GM23338 (cell line): ENCODE measurements at regions not wholly inside any gene's neighbourhood (a gene's known extent, or its start where the extent isn't known, plus 50 kb on each side); places are given as distances from the start of the nearest gene placed in this dataset.

Experiments used
- ATAC-seq: fragments of 200-7000 bp; cut with Tn5 transposase; 3 replicates; pipeline ENCODE4 v1.9.1; 2020
- DNase-seq: peaks from one replicate; pipeline ENCODE4 v3.0.0-alpha.2; 2015; ENCODE audit warnings: low spot score
- H2AFZ ChIP-seq: fragments of 200-600 bp; sonication (generic); 2 replicates; pipeline ENCODE4 v1.8.0; 2016; ENCODE audit warnings: antibody characterized with exemption, mild to moderate bottlenecking, moderate library complexity
- H3F3A ChIP-seq: fragments of 200-600 bp; sonication (generic); replicated peaks from 2 replicates; pipeline ENCODE4 v1.8.0; 2017; ENCODE audit warnings: antibody characterized with exemption, mixed run types, low read depth
- H3K27ac ChIP-seq: fragments of 200-600 bp; sonication (generic); 2 replicates; pipeline ENCODE4 v1.6.1; 2016; ENCODE audit warnings: low read depth
- H3K27me3 ChIP-seq: fragments of 200-600 bp; sonication (generic); 2 replicates; pipeline ENCODE4 v1.8.0; 2016; ENCODE audit warnings: mild to moderate bottlenecking, mixed run types, moderate library complexity; ENCODE audit not compliant: insufficient read depth
- H3K36me3 ChIP-seq: fragments of 200-600 bp; sonication (generic); 2 replicates; pipeline ENCODE4 v1.8.0; 2016; ENCODE audit warnings: mild to moderate bottlenecking; ENCODE audit not compliant: insufficient read depth
- H3K4me1 ChIP-seq: fragments of 200-600 bp; sonication (generic); 2 replicates; pipeline ENCODE4 v1.8.0; 2016; ENCODE audit warnings: mild to moderate bottlenecking, moderate library complexity; ENCODE audit not compliant: insufficient read depth
- H3K4me2 ChIP-seq: fragments of 200-600 bp; sonication (generic); 2 replicates; pipeline ENCODE4 v1.7.1; 2017; ENCODE audit warnings: mixed run types
- H3K4me3 ChIP-seq: fragments of 200-600 bp; sonication (generic); 2 replicates; pipeline ENCODE4 v1.6.1; 2016; ENCODE audit warnings: mixed run types
- H3K79me2 ChIP-seq: fragments of 200-600 bp; sonication (generic); replicated peaks from 2 replicates; pipeline ENCODE4 v1.8.0; 2017; ENCODE audit warnings: mild to moderate bottlenecking; ENCODE audit not compliant: insufficient read depth
- H3K9me2 ChIP-seq: fragments of 200-600 bp; sonication (generic); 2 replicates; pipeline ENCODE4 v1.8.0; 2017; ENCODE audit not compliant: insufficient read depth
- H4K20me1 ChIP-seq: fragments of 200-600 bp; sonication (generic); replicated peaks from 2 replicates; pipeline ENCODE4 v1.8.0; 2017; ENCODE audit warnings: mild to moderate bottlenecking; ENCODE audit not compliant: insufficient read depth
- H3K27ac Mint-ChIP-seq: 2 replicates; pipeline ENCODE4 v1.8.0; 2020; ENCODE audit warnings: inconsistent platforms, mild to moderate bottlenecking, moderate library complexity, mixed read lengths
- H3K27me3 Mint-ChIP-seq: 3 replicates; pipeline ENCODE4 v1.8.0; 2022; ENCODE audit warnings: low read depth, mild to moderate bottlenecking, moderate library complexity, mixed read lengths, inconsistent platforms; ENCODE audit not compliant: insufficient read depth, poor library complexity
- H3K36me3 Mint-ChIP-seq: 3 replicates; pipeline ENCODE4 v1.8.0; 2021; ENCODE audit warnings: low read depth, mild to moderate bottlenecking, inconsistent platforms, moderate library complexity, mixed read lengths
- H3K4me1 Mint-ChIP-seq: 3 replicates; pipeline ENCODE4 v1.8.0; 2020; ENCODE audit warnings: mild to moderate bottlenecking, inconsistent platforms, mixed read lengths
- H3K4me3 Mint-ChIP-seq: 3 replicates; pipeline ENCODE4 v1.8.0; 2021; ENCODE audit warnings: moderate library complexity, mild to moderate bottlenecking, inconsistent platforms, mixed read lengths
- H3K9me3 Mint-ChIP-seq: 3 replicates; pipeline ENCODE4 v1.8.0; 2020; ENCODE audit warnings: moderate library complexity, mild to moderate bottlenecking, inconsistent platforms, mixed read lengths
- CTCF ChIP-seq, 2 experiments: fragments of 200-600 bp in 1 of 2; sonication (generic) in 1 of 2; conservative IDR thresholded peaks; 2 replicates each; pipeline versions ENCODE4 v1.5.1 to v1.6.1; 2016 to 2017; ENCODE audit warnings: antibody characterized with exemption in 2 of 2, low read depth in 2 of 2, mild to moderate bottlenecking in 2 of 2, moderate library complexity in 1 of 2
- ETS1 ChIP-seq: IDR thresholded peaks from 2 replicates; pipeline ENCODE4 v1.6.1; 2016; ENCODE audit warnings: antibody characterized with exemption
- EZH2 ChIP-seq: fragments of 200-600 bp; sonication (generic); IDR thresholded peaks from one replicate; pipeline ENCODE4 v1.8.0; 2017; ENCODE audit warnings: antibody characterized with exemption, mild to moderate bottlenecking, low read depth; ENCODE audit not compliant: unreplicated experiment
- EZH2phosphoT487 ChIP-seq: fragments of 200-600 bp; sonication (generic); IDR thresholded peaks from one replicate; pipeline ENCODE4 v1.8.1; 2018; ENCODE audit warnings: antibody characterized with exemption; ENCODE audit not compliant: unreplicated experiment
- JUNB ChIP-seq: IDR thresholded peaks from one replicate; pipeline ENCODE4 v1.6.1; 2016; ENCODE audit warnings: antibody characterized with exemption; ENCODE audit not compliant: unreplicated experiment
- REST ChIP-seq: IDR thresholded peaks from one replicate; pipeline ENCODE4 v1.6.1; 2018; ENCODE audit warnings: antibody characterized with exemption; ENCODE audit not compliant: unreplicated experiment
- ZNF114 ChIP-seq: fragments of 250-450 bp; sonication (Bioruptor Pico); IDR thresholded peaks from 2 replicates; pipeline ENCODE4 v1.5.0; 2020; ENCODE audit warnings: mild to moderate bottlenecking, moderate library complexity
- ZNF462 ChIP-seq: fragments of 250-450 bp; sonication (Bioruptor Pico); IDR thresholded peaks from 2 replicates; pipeline ENCODE4 v1.5.0; 2020; ENCODE audit warnings: mild to moderate bottlenecking, moderate library complexity

GRCh38 chr9:116061546-116062205, 91.9 kb upstream of the PAPPA start (continued):
- TF ChIP-seq ZNF462 (CRISPR knock-in tag) (no peak), CTCF (conservative IDR thresholded peaks at IDR 0.05; ENCODE audit: low read depth in 2 of 2) (no peak), JUNB (no peak)

- H3K4me3 ChIP-seq, result no peak overlapping the region
- H3K4me1 Mint-ChIP-seq, result no peaks in the 10 kb centered on the region
- no peak overlapping the region for H3K4me2 ChIP-seq
- H3K4me3 Mint-ChIP-seq, result no peak overlapping the region
- H4K20me1 ChIP-seq, result no peaks in the 10 kb centered on the region
- H3K27ac Mint-ChIP-seq, result no peak overlapping the region
- no peaks in the 10 kb centered on the region for H3K36me3 Mint-ChIP-seq
- DNase-seq, result no peak
- no peaks in the 10 kb centered on the region for H3K9me2 ChIP-seq
- no peaks in the 10 kb centered on the region for H3K4me1 ChIP-seq
- no peaks in the 10 kb centered on the region for H3K27me3 Mint-ChIP-seq
- no peaks in the 10 kb centered on the region for H3K79me2 ChIP-seq
- no peak overlapping the region for H3K27ac ChIP-seq
- H3K36me3 ChIP-seq, result no peaks in the 10 kb centered on the region
- H3K27me3 ChIP-seq, result no peaks in the 10 kb centered on the region
- no peaks in the 10 kb centered on the region for H3F3A ChIP-seq
- H3K9me3 Mint-ChIP-seq, result no peaks in the 10 kb centered on the region
- no peak for ATAC-seq
- no peak overlapping the region for H2AFZ ChIP-seq
- TF ChIP-seq EZH2phosphoT487 (no peak), ZNF114 (no peak), EZH2 (no peak), REST (no peak), ETS1 (no peak), JUNB (no peak)
Measured at GRCh38 chr9:116062206-116062550, 91.4 kb upstream of the PAPPA start.
